HepG2 (cell line): ENCODE measurements at regions not wholly inside any gene's neighbourhood (a gene's known extent, or its start where the extent isn't known, plus 50 kb on each side); places are given as distances from the start of the nearest gene placed in this dataset.
A peak's percentile ranks its signal among the peaks of the same experiment; 100 is the strongest.

Source experiments
- GABPB1 ChIP-seq: IDR thresholded peaks from 2 replicates; pipeline ENCODE4 v1.6.1; 2016; ENCODE audit warnings: mild to moderate bottlenecking, missing genetic modification reagents, moderate library complexity, missing compliant biosample characterization
- GTF3A ChIP-seq: sonication (generic); formaldehyde crosslinking; conservative IDR thresholded peaks from 2 replicates; pipeline ENCODE4 v1.4.0; 2020; ENCODE audit warnings: mild to moderate bottlenecking, missing genetic modification reagents
- HNRNPL ChIP-seq: fragments of 200-400 bp; formaldehyde crosslinking; IDR thresholded peaks from 2 replicates; pipeline ENCODE4 v1.6.1; 2017; ENCODE audit warnings: mild to moderate bottlenecking, low read depth, low read length
- KAT2B ChIP-seq: fragments of 150-350 bp; IDR thresholded peaks from 2 replicates; pipeline ENCODE4 v1.6.1; 2014; ENCODE audit warnings: low read depth, low read length, borderline replicate concordance
- NR2F1 ChIP-seq, 2 experiments: fragments of 450-650 bp in 1 of 2; formaldehyde crosslinking in 1 of 2; IDR thresholded peaks; 2 replicates each; pipeline versions ENCODE4 v1.5.0 to v1.6.1; 2016 to 2020; ENCODE audit warnings: mild to moderate bottlenecking in 1 of 2, missing compliant biosample characterization in 1 of 2, missing genetic modification reagents in 1 of 2, moderate library complexity in 1 of 2
- PRPF4 ChIP-seq: fragments of 200-400 bp; formaldehyde crosslinking; IDR thresholded peaks from 2 replicates; pipeline ENCODE4 v1.6.1; 2016; ENCODE audit warnings: low read length, low read depth; ENCODE audit not compliant: poor library complexity, severe bottlenecking
- SALL2 ChIP-seq: sonication (generic); formaldehyde crosslinking; IDR thresholded peaks from 2 replicates; pipeline ENCODE4 v1.8.1; 2023; ENCODE audit warnings: mild to moderate bottlenecking, missing genetic modification reagents, inconsistent platforms
- SP2 ChIP-seq: sonication (generic); formaldehyde crosslinking; IDR thresholded peaks from 2 replicates; pipeline ENCODE4 v1.5.1; 2020; ENCODE audit warnings: mild to moderate bottlenecking, missing genetic modification reagents
- SPEN ChIP-seq: sonication (generic); formaldehyde crosslinking; IDR thresholded peaks from 2 replicates; pipeline ENCODE4 v1.5.1; 2020; ENCODE audit warnings: low read depth, mild to moderate bottlenecking, missing genetic modification reagents
- TCF12 ChIP-seq, 2 experiments: fragments of 450-650 bp in 1 of 2; sonication (generic) in 1 of 2; formaldehyde crosslinking in 1 of 2; IDR thresholded peaks; 2 replicates each; pipeline versions ENCODE4 v1.6.1 to v1.8.0; 2017 to 2022; ENCODE audit warnings: antibody characterized with exemption in 1 of 2, mild to moderate bottlenecking in 1 of 2, missing genetic modification reagents in 1 of 2, moderate library complexity in 1 of 2
- YEATS4 ChIP-seq: sonication (generic); formaldehyde crosslinking; IDR thresholded peaks from 2 replicates; pipeline ENCODE4 v1.4.0; 2020; ENCODE audit warnings: missing genetic modification reagents, borderline replicate concordance
- ZNF335 ChIP-seq: sonication (generic); formaldehyde crosslinking; IDR thresholded peaks from 2 replicates; pipeline ENCODE4 v1.4.0; 2020; ENCODE audit warnings: missing genetic modification reagents
- ZNF501 ChIP-seq: sonication (generic); formaldehyde crosslinking; IDR thresholded peaks from 2 replicates; pipeline ENCODE4 v1.5.1; 2020; ENCODE audit warnings: mild to moderate bottlenecking, moderate library complexity, missing genetic modification reagents
- ZNF547 ChIP-seq: sonication (generic); formaldehyde crosslinking; IDR thresholded peaks from 2 replicates; pipeline ENCODE4 v1.5.1; 2020; ENCODE audit warnings: mild to moderate bottlenecking, missing genetic modification reagents
- ZNF616 ChIP-seq: sonication (generic); formaldehyde crosslinking; IDR thresholded peaks from 2 replicates; pipeline ENCODE4 v1.5.0; 2020; ENCODE audit warnings: low read depth, mild to moderate bottlenecking, missing genetic modification reagents
- ZNF660 ChIP-seq: sonication (generic); formaldehyde crosslinking; IDR thresholded peaks from 2 replicates; pipeline ENCODE4 v1.5.1; 2020; ENCODE audit warnings: mild to moderate bottlenecking, low read depth, missing genetic modification reagents, borderline replicate concordance
- ZNF672 ChIP-seq: sonication (generic); formaldehyde crosslinking; IDR thresholded peaks from 2 replicates; pipeline ENCODE4 v1.8.1; 2022; ENCODE audit warnings: missing genetic modification reagents
- ZNF770 ChIP-seq: sonication (generic); formaldehyde crosslinking; IDR thresholded peaks from 2 replicates; pipeline ENCODE4 v1.5.0; 2020; ENCODE audit warnings: mild to moderate bottlenecking, missing genetic modification reagents
- ZNF772 ChIP-seq: sonication (generic); formaldehyde crosslinking; IDR thresholded peaks from 2 replicates; pipeline ENCODE4 v1.5.0; 2020; ENCODE audit warnings: mild to moderate bottlenecking, missing genetic modification reagents
- ZNF792 ChIP-seq: IDR thresholded peaks from 2 replicates; pipeline ENCODE4 v1.6.1; 2016
- ZSCAN29 ChIP-seq: sonication (generic); formaldehyde crosslinking; conservative IDR thresholded peaks from 2 replicates; pipeline ENCODE4 v1.4.0; 2020; ENCODE audit warnings: mild to moderate bottlenecking, missing genetic modification reagents
- TF ChIP-seq, protein P1 (sequence below): sonication (generic); formaldehyde crosslinking; IDR thresholded peaks from 2 replicates; pipeline ENCODE4 v1.4.0; 2020; ENCODE audit warnings: mild to moderate bottlenecking, missing genetic modification reagents
- TF ChIP-seq, protein P2 (sequence below): sonication (generic); formaldehyde crosslinking; IDR thresholded peaks from 2 replicates; pipeline ENCODE4 v1.4.0; 2020; ENCODE audit warnings: missing genetic modification reagents

DNA sequence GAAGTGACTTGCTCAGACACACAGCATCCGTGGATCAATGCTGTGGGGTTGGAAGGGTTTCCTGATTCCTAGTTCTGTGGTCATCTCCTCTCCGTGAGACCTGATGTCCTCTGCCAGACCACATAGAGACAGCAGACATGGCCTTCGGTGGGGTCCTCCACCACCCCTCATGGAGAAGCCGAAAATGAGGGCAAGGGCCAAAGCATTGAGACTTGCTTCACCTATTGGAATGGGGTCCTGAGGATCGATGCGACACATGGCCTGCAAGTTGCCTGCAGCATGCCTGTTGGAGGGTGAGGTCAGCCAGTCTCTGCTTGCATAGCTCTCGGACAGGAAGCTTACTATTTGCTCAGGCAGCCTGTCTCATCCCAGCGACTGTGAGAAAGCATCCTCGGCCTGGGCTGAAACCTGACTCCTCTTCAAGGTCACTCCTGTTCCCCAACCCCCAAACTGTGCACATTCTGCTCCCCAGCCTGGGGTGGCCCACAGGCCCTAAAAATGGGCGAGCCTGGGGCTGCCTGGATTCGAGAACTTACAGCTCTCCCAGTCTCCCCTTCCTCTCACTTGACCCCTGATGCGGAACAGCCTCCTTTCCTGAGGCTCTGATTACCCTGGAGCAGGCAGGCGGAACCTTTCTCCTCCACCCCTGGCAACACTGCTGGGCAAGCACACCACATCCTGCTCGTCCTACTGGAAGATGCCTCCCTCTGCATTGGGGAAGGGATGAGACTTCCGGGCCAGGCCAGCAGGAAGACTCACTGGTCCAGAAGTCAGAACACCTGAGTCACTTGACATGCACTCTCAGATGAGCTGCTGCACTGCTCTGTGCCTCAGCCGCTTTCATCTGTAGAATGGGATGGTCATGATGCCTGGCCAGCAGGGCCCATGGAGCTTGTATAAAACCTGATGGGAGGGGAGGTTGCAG is 186.9 kb downstream of the RGS3 start (continued):
- TF ChIP-seq ZNF770 (CRISPR knock-in tag), result peak; percentile 75
- peak; percentile 86 for TF ChIP-seq SPEN (CRISPR knock-in tag)
- TF ChIP-seq ZNF660 (CRISPR knock-in tag), result no peak
- TF ChIP-seq GTF3A, result 0 out of 2 replicates have a peak, but pooled peaks have one; percentile 18
- peak; percentile 91; the same call in 1 of the 2 replicates for TF ChIP-seq ZNF616 (CRISPR knock-in tag)
- TF ChIP-seq, protein P1, sequence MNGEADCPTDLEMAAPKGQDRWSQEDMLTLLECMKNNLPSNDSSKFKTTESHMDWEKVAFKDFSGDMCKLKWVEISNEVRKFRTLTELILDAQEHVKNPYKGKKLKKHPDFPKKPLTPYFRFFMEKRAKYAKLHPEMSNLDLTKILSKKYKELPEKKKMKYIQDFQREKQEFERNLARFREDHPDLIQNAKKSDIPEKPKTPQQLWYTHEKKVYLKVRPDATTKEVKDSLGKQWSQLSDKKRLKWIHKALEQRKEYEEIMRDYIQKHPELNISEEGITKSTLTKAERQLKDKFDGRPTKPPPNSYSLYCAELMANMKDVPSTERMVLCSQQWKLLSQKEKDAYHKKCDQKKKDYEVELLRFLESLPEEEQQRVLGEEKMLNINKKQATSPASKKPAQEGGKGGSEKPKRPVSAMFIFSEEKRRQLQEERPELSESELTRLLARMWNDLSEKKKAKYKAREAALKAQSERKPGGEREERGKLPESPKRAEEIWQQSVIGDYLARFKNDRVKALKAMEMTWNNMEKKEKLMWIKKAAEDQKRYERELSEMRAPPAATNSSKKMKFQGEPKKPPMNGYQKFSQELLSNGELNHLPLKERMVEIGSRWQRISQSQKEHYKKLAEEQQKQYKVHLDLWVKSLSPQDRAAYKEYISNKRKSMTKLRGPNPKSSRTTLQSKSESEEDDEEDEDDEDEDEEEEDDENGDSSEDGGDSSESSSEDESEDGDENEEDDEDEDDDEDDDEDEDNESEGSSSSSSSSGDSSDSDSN, result peak; percentile 35
- peak; percentile 75; the same call in 1 of the 2 replicates for TF ChIP-seq YEATS4
- no peak for TF ChIP-seq TCF12 (IDR thresholded peaks at IDR 0.05)
- TF ChIP-seq TCF12 (CRISPR knock-in tag; IDR thresholded peaks at IDR 0.05), result peak; percentile 88
- TF ChIP-seq HNRNPL, result no peak
- peak; percentile 59; the same call in 1 of the 2 replicates for TF ChIP-seq ZNF792 (CRISPR knock-in tag)
- TF ChIP-seq SALL2, result peak; percentile 72; the same call in 1 of the 2 replicates
- TF ChIP-seq KAT2B, result peak; percentile 41; the same call in 1 of the 2 replicates
- peak; percentile 93 for TF ChIP-seq GABPB1
- TF ChIP-seq PRPF4, result no peak
- TF ChIP-seq ZNF672 (CRISPR knock-in tag), result no peak
- TF ChIP-seq NR2F1 (CRISPR knock-in tag; IDR thresholded peaks at IDR 0.05), result peak; percentile 38 to 55; a peak in 3 of 4 replicates
- peak; percentile 60; the same call in 1 of the 2 replicates for TF ChIP-seq ZNF772
- TF ChIP-seq ZNF335, result peak; percentile 99
- peak; percentile 79 for TF ChIP-seq ZNF501 (CRISPR knock-in tag)
- TF ChIP-seq ZSCAN29 (CRISPR knock-in tag), result peak; percentile 21; the same call in 1 of the 2 replicates
- TF ChIP-seq, protein P2, sequence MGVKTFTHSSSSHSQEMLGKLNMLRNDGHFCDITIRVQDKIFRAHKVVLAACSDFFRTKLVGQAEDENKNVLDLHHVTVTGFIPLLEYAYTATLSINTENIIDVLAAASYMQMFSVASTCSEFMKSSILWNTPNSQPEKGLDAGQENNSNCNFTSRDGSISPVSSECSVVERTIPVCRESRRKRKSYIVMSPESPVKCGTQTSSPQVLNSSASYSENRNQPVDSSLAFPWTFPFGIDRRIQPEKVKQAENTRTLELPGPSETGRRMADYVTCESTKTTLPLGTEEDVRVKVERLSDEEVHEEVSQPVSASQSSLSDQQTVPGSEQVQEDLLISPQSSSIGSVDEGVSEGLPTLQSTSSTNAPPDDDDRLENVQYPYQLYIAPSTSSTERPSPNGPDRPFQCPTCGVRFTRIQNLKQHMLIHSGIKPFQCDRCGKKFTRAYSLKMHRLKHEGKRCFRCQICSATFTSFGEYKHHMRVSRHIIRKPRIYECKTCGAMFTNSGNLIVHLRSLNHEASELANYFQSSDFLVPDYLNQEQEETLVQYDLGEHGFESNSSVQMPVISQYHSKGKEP (CRISPR knock-in tag), result 0 out of 2 replicates have a peak, but pooled peaks have one; percentile 37
- TF ChIP-seq ZNF547, result 0 out of 2 replicates have a peak, but pooled peaks have one; percentile 31
- TF ChIP-seq SP2 (CRISPR knock-in tag), result no peak; the same call in 1 of the 2 replicates
